GM12873 (cell line): ENCODE measurements at regions not wholly inside any gene's neighbourhood (a gene's known extent, or its start where the extent isn't known, plus 50 kb on each side); places are given as distances from the start of the nearest gene placed in this dataset.

ENCODE experiments used
- TF ChIP-seq, protein P1 (sequence below): IDR thresholded peaks from 2 replicates; pipeline ENCODE4 v1.5.1; 2012; ENCODE audit warnings: low read depth, mild to moderate bottlenecking, moderate library complexity, low read length, control low read depth; ENCODE audit not compliant: insufficient read depth; ENCODE audit errors: missing control alignments

DNA sequence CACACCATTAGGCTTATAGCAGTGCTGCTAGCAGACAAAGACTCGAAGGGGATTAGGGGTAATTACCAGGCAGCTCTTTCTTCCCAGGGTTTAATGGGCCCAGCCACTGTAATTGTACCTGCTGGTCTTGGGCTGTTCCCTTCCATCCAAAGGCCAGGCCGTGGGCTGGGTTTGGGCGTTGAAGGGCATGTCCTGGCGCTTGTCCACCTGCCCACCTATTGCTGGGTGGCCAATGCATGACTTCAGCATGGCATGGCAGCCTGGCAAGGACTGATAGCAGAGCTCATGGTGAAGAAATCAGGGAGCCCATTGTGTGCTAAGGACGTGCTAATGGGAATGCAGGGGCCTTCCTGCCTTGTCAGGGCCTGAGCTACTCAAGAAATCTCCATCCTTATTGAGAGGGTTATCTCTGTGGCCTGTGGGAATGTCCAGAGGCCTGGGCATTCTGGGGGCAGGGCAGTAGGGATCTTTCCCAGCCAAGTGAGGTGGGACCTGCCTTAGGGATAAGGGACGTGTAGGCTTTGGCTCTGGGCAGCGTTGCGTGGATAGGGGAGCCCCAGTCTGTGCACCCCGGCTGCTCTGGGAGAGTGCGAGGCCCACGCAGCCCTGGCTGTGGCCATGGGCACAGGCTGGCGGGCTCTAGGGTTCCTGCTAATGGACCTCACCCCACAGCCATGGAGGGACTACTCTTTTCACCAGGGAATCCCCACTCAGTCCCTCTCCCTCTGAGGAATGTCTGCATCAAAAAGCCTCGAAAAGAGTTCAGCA, 116.1 kb upstream of the PITX1 start:
- TF ChIP-seq, protein P1, sequence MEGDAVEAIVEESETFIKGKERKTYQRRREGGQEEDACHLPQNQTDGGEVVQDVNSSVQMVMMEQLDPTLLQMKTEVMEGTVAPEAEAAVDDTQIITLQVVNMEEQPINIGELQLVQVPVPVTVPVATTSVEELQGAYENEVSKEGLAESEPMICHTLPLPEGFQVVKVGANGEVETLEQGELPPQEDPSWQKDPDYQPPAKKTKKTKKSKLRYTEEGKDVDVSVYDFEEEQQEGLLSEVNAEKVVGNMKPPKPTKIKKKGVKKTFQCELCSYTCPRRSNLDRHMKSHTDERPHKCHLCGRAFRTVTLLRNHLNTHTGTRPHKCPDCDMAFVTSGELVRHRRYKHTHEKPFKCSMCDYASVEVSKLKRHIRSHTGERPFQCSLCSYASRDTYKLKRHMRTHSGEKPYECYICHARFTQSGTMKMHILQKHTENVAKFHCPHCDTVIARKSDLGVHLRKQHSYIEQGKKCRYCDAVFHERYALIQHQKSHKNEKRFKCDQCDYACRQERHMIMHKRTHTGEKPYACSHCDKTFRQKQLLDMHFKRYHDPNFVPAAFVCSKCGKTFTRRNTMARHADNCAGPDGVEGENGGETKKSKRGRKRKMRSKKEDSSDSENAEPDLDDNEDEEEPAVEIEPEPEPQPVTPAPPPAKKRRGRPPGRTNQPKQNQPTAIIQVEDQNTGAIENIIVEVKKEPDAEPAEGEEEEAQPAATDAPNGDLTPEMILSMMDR, result no peak

DNA sequence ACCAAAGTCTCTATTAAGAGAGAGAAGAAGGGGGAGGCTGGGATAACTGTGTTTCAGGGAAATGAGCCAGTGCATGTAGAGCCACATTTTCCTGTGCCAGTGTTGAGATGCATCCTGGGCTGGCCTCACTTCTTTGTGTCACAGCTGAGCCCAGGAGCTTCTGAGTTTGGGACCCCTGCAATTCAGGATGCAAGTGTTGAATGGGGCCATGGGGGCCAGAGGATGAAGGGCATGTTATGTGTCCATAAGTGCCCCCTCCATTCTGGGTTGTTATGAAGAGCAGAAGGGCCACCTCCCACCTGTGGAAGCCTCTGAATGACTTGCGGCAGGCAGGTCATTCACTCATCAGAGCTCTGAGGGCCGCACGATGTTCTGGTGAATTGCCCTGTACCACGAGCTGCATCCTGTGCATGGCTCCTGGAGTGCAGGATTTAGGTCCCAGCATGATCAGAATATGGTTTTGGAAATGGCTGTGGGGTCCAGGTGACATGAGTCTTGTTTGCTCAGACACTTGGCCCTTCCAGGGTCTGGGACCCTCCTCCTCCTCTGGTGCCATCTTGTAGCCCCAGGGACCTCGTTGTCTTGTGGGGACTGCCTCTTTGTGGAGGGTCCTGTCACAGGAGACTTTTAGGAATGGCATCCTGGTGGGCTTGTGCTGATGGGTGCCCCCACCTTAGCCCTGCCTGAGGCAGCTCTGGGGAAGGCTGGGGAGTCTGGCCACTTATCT, 115.4 kb upstream of the PITX1 start:
- TF ChIP-seq, protein P1, result no peak

GRCh38 chr5:135147294-135148090, 113.5 kb upstream of the PITX1 start:
- TF ChIP-seq, protein P1, result no peak

DNA sequence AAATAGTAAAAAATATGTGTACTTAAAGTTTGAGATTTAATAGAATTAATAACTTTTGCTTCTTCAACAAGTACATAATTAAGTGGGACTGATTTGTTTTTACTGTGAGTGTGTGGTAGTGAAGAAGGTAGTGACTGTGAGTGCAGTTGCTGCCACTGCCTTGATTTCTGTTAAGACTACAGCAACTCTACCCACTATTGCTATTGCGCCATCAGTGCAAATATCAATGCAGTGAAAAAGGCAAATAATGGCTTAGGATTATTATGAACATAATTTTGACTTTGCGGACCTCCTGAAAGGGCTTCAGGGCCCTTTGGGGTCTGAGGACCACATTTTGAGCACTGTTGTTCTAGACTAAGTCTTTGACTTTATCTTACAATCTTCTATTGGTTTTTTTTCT, 112.0 kb upstream of the PITX1 start:
- TF ChIP-seq, protein P1, result no peak

- TF ChIP-seq, protein P1, result no peak
Observed at GRCh38 chr5:135141303-135142268, 107.6 kb upstream of the PITX1 start.

DNA sequence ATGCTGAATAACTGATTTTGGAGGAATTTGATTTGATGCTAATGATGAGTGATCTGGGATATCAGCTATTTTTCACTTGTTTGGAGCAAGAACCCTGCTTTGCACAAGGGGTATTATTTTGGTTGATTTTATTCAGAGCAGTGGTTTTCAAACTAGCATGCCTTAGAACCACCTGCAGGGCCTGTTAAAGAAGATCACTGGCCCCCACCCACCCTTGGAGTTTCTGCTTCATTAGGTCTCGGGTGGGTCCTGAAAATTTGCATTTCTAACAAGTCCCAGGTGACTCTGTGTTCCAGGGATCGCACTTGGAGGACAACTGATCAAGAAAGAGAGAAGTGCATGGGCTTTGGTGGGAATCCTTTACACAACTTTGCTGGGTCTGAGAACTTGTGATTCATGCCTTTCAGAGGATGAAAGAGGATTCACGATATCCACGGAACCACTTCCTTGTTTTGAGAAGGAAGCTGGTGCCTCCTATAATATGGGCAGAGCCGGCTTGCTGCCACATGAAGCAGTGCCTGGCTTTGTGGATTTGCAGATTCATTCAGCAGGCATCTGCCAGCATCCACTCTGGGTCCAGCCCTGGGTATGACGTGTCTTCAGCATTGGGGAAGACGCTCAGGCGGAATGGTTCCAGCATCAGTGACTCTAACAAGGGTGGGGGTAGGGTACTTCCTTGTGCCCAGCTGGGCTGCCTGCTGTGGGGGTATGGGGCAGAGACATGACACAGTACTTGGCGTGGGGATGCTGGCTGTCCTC, 106.6 kb upstream of the PITX1 start:
- TF ChIP-seq, protein P1, result no peak
